ENCODE measurements at regions not wholly inside any gene's neighbourhood (a gene's known extent, or its start where the extent isn't known, plus 50 kb on each side); places are given as distances from the start of the nearest gene placed in this dataset.

DNA sequence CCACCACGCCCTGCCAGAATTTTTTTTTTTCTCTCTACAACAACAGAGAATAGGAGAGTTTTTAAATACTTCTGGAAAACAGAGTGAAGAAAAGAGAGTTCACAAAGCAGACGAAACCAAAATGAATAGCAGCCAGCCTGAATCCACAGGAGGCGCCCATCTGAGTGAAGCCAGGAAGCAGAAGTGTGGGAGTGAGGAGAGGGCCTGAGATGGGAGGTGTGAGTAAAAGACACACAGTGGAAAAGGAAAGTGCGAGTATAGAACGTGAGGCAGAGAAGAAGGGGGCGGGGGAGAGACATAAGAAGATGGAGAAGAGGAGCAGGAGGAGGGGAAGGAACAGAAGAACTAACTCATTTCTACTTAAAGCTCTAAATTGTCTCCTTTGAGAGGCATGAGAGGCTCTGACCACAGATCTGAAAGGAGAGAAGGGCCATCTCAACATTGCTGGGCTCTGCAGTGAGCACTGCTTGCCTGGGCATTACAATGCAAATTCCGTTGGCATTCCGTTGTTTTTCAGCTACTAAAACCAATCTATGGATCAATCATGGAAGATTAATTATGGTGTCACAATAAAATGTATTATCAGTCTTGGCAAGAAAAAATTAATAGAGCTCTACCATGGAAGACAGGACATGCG, 140.1 kb upstream of the CPSF6 start:
- peak; percentile 21 for DNase-seq

DNA sequence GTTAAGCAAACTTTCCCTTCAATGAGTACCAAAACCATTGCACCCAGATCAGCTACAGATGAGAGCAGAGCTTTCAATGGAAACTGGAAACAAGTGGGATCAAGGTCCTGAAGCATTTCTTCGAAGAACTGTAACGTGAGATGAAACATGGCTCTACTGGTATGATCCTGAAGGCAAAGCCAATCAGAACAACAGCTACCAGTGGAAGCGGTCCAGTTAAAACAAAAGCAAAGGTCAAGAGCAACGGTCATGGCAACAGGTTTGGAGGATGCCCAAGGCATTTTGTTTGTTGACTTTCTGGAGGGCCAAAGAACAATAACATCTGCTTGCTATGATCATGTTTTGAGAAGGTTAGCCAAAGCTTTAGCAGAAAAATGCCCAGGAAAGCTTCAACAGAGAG, 137.9 kb upstream of the CPSF6 start:
- DNase-seq = no peak

DNA sequence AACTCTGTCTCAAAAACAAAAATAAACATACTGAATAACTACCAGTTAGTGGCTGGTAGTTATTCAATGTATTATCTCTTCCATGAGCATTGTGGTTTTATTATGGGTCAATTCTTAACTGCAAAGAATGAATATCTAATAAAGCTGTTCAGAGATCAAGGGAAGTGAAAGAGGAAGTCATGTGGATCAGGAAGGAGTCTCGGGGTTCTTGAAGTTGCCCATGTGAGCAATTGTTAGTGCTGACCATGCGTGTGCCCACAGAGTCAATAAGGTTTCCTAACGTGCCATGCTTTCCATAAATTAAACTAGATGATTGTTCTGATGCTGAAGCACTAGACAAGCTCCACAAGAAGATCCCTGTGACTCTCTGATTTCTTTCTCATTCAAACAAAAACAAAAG, 136.5 kb upstream of the CPSF6 start:
- no peak for DNase-seq

DNA sequence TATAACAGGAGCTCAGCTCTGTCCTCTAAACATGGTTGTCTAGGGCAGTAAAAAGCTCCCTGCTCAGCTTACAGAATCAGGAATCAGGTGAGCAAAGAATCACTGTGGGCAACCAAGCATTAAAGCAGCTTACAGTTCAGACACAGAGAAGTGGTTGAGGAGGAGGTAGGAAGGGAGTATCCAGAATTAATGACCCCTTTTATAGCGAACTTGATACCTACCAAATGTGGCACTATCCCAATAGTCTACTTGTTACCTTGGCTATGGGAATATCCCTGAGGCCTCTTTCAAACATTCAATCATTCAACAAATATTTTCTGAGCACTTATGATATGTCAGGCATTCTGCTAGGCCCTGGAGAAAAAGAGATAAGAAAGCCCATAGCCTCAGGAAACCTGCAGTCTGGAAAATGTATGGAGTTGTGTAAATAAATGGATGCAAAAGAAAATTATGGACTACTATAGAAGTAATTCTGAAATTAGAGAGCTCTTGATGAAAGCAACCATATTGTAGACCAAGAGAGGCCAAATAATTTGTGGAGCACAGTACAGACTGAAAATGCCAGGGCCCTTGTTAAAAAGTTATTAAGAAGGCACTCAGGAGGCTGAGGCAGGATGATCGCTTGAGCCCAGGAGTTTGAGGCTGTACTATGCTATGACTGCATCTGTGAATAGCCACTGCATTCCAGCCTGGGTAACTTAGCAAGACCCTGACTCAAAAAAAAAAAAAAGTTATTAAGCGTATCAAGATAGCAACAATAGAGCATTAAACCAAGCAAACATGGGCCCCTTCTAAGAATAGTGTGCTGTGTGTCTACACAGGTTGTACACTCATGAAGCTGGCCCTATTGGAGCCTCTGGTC, 134.0 kb upstream of the CPSF6 start:
- DNase-seq = no peak

DNA sequence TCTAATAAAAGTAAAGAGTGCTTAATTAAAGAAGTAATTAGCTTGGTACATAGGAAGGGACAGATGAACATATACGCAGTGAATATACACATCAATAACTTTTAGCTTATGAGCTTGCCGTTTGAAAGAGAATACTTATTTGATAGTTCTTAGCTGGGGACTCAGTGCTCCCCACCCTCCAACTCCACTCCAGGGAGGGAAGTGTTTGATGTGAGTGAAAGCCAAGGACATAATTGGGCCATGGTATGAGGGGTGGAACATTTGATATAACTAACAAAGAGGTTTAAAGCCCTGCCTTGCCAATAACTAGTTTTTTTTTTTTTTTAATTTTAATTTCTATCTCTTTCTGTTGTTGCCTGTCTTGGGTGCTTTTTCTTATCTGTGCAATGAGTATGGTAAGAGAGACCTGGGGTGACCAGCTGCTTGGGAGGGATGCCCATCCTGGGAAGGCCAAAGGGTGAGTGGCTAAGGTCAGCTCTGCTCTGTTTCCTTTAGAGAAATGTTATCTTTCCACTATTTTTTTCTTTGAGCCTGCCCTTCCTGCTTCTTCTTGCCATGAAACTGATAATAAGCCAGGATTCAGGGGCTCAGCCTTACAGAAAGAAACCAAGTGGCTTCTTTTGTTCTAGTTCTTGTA, 132.8 kb upstream of the CPSF6 start:
- DNase-seq = no peak

DNA sequence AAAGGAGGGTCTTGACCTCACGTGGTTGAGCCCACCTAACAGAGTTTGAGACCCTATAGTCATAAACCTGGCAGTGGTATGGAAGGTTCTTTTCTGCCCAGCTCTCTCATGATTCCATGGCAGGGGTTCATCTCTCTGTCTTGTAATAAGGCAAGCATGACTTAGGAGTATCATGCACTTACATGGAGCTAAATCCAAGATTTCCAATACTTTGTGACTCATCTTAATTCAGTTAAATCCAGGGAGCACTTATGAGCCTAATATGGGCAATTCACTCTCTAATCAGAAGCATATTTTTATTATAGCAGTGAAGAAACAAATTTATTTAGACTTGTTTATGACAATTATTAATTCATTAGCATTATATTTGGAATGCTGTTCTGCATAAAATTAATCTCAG, 131.8 kb upstream of the CPSF6 start:
- no peak for DNase-seq

DNA sequence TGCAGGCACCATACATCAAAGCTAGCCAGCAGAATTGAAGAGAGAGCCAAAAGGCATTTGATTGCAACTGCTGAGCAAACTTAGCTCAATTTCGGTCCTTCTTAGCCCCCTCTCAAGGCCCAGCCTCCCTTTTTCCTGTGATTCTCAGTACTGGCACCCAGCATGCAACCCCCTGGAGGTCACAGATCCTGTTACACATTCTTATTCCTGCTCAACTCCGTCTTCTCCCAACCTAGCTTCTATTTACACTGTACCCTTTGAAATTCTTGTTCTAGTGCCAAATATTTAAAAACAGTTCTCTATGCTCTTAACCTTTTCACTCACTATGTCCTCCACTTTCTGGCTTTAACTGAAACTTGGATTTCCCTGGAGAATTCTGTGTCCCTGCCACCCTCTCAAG, 131.3 kb upstream of the CPSF6 start:
- no peak for DNase-seq

DNA sequence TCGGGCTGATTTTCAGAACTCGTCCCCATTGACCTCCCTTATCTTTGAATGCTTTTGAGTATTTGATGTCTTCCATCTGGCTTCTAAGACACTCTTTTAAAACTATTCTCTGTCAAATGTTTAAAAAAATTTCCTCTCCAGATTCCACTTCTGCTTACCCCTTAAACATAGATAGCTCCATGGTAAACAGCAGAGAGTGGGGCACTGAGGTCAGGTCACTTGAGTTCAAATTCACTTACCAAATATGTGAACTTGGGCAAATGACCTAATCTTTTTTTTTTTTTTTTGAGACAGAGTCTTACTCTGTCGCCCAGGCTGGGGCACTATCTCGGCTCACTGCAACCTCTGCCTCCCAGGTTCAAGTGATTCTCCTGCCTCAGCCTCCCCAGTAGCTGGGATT, 126.8 kb upstream of the CPSF6 start:
- no peak for DNase-seq

DNA sequence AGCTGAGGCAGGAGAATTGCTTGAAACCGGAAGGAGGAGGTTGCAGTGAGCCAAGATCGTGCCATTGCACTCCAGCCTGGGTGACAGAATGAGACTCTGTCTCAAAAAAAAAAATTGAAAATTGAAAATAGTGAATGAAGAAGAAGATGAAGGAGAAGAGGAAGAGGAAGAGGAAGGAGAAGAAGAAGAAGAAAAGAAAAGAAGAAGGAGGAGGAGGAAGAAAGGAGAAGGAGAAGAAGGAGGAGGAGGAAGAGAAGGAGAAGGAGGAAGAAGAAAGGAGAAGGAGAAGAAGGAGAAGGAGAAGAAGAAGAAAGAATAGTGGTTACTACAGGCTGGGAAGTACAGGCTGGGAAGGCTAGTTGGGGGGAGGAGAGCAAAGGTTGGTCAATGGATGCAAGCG, 124.3 kb upstream of the CPSF6 start:
- no peak for DNase-seq

DNA sequence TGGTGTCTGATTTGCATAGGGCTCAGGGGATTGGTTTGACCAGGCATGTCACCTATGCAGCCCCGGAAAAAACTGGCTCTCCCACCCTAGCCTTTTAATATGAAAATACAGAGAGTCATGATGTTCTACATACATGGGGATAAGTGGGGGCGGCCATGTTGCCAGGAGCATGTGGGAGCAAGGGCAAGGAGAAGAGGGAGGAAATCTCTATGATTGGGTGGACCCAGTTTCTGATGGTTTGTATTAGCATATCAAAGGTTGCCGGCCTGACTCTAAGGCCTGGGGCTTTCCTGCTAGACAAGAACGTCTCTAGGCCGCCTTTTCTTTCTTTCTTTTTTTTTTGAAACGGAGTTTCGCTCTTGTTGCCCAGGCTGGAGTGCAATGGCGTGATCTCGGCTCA, 123.4 kb upstream of the CPSF6 start:
- DNase-seq = no peak

DNA sequence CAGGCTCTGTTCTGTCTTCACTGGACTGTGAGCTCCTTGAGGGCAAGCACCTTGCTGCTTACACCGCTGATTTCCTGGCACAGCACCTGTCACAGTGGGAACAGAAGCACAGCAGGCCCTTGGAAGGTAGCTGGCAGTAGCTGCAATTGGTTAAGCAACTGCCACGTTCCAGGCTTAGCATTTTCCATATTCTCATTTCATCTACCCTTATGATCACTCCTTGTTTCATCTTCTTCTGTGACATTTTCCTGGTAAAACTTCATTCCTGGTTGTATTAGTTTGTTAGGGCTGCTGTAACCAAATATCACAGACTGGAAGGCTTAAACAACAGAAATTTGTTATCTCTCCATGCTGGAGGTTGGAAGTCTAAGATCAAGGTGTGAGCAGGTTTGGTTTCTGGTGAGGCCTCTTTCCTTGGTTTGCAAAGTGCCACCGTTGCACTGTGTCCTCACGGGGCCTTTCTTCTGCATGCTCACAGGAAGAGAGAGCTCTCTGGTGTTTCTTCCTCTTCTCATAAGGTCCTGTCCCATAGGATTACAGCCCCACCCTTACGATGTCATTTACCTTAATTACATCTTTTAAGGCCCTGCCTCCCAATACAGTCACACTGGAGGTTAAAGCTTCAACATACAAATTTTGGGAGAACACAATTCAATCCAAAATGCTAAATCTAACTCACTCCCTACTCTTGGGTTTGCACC, 121.7 kb upstream of the CPSF6 start:
- DNase-seq = no peak

DNA sequence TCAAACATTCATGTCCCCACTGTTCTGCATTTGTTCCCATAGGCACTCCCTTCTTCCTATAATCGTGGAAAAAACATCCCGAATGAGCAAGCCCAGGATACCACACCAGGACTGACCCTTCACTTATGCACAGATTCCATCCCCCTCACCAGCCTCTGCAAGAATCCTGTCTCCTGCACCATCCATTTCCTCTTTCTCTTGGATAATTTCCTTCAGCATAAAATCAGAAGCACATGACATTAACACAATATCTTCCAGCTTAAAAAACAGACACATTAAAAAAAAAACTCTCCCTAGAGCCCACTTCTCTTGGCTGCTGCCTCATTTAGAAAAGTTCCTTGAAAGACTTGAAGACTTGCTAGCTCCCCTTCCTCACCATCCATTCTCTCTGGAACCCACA, 120.9 kb upstream of the CPSF6 start:
- no peak for DNase-seq

DNA sequence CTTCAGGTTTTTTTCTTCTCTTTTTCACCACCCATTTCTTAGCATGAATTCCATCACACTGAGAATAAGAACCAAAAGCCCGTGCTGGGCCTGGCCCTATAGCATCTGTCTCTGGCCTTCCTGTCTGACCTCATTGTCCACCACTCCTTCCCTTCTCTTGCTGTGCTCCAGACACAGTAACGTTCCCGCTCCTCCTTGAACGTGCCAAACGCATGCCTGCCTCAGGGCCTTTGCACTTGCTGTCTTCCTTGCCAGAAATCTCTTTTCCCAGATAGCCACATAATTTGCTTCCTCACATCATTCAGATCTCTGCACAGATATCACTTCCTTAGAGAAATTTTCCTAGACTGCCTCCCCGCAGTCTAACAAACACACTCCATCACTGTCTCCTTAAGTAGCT, 119.6 kb upstream of the CPSF6 start:
- no peak for DNase-seq

DNA sequence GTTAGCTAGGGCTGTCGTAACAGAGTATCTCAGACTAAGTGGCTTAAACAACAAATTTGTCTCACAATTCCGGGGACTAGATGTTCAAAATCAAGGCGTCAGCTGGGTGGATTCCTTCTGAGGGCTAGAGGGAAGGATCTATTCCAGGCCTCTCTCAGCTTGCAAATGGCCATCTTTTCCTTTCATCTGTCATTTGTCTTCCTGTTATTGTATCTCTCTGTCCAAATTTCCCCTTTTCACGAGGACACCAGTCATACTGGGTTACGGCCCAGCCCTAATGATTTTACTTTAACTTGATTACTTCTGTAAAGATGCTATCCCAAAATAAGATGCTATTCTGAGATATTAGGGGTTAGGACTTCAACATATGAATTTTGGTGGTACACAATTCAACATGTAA, 119.0 kb upstream of the CPSF6 start:
- DNase-seq = no peak

DNA sequence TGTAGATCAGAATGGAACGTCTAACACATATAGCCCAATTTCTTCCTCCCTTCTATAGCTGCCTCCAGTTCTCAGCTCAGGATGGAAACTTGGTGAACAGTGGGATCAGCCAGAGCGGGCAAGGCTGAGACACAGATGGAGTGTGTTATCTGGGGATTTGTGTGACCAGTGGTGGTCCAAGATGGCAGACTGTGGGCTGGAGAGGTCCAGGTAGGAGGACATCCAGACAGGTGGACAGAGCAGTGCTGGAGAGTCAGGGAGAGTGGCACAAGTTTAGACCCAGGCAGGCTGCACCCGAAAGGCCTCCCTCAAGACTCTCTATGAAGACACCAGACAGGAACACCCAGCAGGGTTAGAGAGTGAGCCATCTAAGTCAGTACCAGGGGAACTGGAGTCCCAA, 116.1 kb upstream of the CPSF6 start:
- DNase-seq = no peak

DNA sequence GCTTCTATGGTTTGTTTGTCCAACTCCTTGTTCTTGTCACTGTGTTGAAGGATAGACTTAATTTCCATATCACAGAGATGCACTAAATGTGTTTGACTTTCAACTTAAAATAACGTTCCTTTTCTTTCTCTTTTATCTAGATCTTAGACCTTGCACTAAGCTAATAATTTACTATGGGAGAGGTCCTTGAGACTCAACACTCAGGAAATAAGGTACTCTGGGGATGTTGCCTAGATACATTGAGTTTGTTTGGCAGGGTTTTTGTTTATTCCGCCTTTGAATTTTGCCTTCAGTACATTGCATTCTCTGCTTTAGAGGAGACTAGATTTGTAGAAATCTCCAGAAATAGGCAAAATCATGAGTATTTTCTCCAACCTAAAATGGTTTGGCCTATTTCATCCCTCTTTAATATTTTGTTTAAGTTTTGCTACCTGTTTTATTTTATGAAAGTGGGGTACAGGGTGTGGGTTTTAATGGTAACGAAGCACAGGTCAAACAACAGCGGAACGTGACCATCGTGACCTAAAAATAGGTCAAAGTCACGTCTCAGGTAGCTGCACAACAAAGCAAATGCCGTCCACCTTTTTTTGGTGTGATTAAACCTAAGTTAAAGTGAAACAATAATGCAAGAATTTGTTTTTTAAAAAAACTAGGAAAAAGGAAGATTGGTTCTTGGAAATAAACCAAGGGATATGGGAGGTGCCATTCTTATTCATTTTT, 115.3 kb upstream of the CPSF6 start:
- DNase-seq = no peak

DNA sequence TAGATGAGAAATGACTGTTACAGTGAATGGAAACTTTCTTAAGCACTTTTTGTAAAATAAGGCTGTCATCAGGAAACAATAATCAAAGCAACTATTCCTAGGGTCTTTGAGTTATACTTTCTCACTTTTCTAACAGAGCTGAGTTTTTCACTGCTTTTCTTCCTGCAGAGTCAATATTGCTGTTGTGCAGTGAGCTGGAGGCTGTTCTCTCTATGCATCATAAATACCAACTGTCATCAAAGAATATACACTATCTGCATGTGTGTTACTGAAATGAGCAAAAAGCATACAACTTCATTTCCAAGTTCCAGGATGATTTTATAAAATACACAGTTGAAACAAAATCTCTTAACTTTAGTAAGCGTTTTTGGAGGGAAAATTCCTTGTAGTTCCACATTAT, 110.4 kb upstream of the CPSF6 start:
- no peak for DNase-seq

DNA sequence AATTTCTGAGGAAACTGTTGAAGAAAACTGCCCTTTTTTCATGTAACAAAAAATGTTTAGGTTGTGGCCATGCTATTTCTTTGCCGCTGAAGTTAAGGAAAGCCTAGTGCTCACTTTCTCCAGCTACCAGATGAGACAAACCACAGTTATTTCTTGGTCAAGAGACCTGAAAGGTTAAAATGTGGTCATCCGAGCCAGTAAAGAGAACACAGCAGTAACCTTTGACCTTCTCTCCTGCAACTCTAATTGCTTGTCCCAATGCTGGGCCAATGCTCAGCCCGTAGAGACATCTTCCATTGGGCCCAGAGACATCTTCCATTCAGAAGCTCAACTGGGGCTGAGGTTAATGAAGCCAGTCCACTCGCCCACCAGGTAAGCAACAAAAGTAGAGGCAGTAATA, 109.8 kb upstream of the CPSF6 start:
- no peak for DNase-seq

DNA sequence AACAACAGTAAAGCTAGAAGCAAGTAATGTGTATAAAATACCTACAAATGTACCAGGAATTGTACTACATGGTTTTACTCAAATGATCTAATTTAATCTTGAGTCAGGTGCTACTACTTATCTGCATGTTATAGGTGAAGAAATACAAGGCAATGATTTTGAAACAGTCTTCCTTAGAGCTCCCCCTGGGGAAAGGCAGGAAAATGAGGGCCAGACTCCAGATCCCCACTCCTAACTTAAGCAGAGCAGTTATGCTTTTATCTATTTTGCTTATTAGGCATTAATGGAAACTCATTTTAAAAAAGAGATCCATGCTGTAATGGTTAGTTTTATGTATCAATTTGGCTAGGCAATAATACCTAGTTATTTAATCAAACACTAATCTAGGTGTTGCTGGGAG, 109.3 kb upstream of the CPSF6 start:
- no peak for DNase-seq

DNA sequence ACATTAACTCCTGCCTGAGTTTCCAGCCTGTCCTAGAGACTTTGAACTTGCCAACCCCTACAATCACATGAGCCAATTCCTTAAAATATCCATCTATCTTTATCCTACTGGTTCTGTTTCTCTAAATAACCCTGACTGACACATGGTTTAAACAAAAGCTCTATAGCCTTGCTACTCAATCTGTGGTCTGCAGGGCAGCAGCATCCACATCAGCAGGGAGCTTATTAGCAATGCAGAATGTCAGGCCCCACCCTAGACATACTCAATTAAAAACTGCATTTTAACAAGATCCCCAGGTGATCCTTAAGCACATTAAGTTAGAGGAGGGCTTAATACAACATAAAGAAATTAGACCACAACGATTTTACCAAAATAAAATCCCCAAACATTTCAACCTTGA, 108.3 kb upstream of the CPSF6 start:
- no peak for DNase-seq

DNA sequence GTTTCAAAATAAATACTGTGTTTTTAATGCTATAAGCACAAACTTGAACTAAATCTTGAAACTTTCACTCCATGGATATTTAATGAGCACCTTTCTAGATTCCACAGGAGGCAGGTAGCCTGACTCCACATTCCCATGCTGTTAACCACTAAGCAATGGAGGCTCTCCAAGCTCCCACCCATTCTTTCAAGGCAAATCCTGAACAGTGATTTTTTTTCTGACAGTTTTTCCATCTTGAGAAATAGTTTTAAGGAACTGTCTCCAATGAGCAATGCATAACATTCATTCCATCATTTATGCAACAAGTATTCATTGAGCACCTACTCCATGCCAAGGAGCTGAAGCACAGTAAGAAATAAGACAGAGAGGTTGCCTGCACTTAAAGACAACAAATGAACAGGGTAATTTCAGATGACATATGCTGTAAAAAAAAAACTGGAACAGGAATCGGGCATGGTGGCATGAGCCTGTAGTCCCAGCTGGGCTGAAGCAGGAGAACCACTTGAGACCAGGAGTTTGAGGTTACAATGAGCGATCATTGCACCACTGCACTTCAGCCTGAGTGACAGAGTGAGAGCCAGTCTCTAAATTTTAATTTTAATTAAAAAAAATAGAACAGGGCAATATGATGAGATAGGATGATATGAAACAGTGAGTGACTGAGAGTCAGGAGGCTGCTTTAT, 102.3 kb upstream of the CPSF6 start:
- no peak for DNase-seq

DNA sequence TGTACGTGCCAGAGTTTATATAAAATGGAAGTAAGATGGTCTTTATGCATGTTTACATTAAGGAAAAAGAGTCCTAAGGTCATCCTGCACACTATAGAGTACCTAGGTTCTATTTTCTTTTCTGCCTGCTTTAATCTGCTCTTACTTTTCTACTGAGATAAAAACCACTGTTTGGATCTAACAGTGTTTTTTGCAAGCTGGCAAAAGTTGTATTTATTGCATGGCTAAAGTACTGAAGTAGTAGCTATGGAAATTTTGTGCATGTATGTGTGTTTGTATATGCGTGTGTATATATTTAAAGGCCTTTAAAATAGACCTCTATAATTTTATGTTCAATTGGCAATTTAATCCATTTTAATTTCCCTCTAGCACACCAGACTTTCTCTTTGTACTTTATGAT, 98.3 kb upstream of the CPSF6 start:
- DNase-seq = no peak
